CD4-positive, alpha-beta T cell treated with Interleukin-15 for 4 hours (primary cell): ENCODE measurements at regions not wholly inside any gene's neighbourhood (a gene's known extent, or its start where the extent isn't known, plus 50 kb on each side); places are given as distances from the start of the nearest gene placed in this dataset.

Experiments
- DNase-seq: peaks from one replicate; pipeline ENCODE4 v3.0.0-alpha.2; 2020; ENCODE audit warnings: low spot score

GRCh38 chr5:158553195-158553961, 546.3 kb downstream of the EBF1 start:
- DNase-seq: no peak

- no peak for DNase-seq
Measured at GRCh38 chr5:158552241-158552640, 547.5 kb downstream of the EBF1 start.

GRCh38 chr5:158549311-158549710, 550.4 kb downstream of the EBF1 start:
- DNase-seq: no peak

- DNase-seq: no peak
Measured at GRCh38 chr5:158546748-158547147, 553.0 kb downstream of the EBF1 start.

- no peak for DNase-seq
Measured at GRCh38 chr5:158545949-158546530, 553.7 kb downstream of the EBF1 start.

GRCh38 chr5:158544388-158545339, 555.1 kb downstream of the EBF1 start:
- DNase-seq: no peak

- no peak for DNase-seq
Measured at GRCh38 chr5:158543539-158544387, 556.0 kb downstream of the EBF1 start.

- DNase-seq: no peak
Measured at GRCh38 chr5:158541536-158542297, 558.0 kb downstream of the EBF1 start.

- DNase-seq: no peak
Measured at GRCh38 chr5:158538506-158539074, 561.1 kb downstream of the EBF1 start.

GRCh38 chr5:158537366-158537765, 562.4 kb downstream of the EBF1 start:
- DNase-seq: no peak

- no peak for DNase-seq
Measured at GRCh38 chr5:158534203-158534602, 565.5 kb downstream of the EBF1 start.

- DNase-seq: no peak
Measured at GRCh38 chr5:158532739-158533138, 567.0 kb downstream of the EBF1 start.

- DNase-seq: no peak
Measured at GRCh38 chr5:158531860-158532259, 567.9 kb downstream of the EBF1 start.

- DNase-seq: no peak
Measured at GRCh38 chr5:158530115-158530514, 569.6 kb downstream of the EBF1 start.

- DNase-seq: no peak
Measured at GRCh38 chr5:158529454-158529853, 570.3 kb downstream of the EBF1 start.

- DNase-seq: no peak
Measured at GRCh38 chr5:158525663-158526062, 574.1 kb downstream of the EBF1 start.

GRCh38 chr5:158524070-158524469, 575.6 kb downstream of the EBF1 start:
- DNase-seq: no peak

- no peak for DNase-seq
Measured at GRCh38 chr5:158522776-158523175, 576.9 kb downstream of the EBF1 start.

- DNase-seq: no peak
Measured at GRCh38 chr5:158521995-158522394, 577.7 kb downstream of the EBF1 start.

GRCh38 chr5:158519433-158520021, 580.2 kb downstream of the EBF1 start:
- no peak for DNase-seq
